Stomach (tissue), 4 donors: ENCODE measurements at regions not wholly inside any gene's neighbourhood (a gene's known extent, or its start where the extent isn't known, plus 50 kb on each side); places are given as distances from the start of the nearest gene placed in this dataset.

Source experiments
- EP300 ChIP-seq: sonication (generic); formaldehyde crosslinking; IDR thresholded peaks from one replicate; pipeline ENCODE4 v1.6.1; 2017; ENCODE audit warnings: antibody characterized with exemption
- POLR2A ChIP-seq, 4 donors: fragments of 450-650 bp; IDR thresholded peaks; one replicate each; pipeline ENCODE4 v1.6.1; 2016; ENCODE audit warnings: antibody characterized with exemption in 4 of 4, control low read depth in 2 of 4, mild to moderate bottlenecking in 1 of 4, moderate library complexity in 1 of 4
- POLR2AphosphoS5 ChIP-seq, 3 donors: sonication (generic); formaldehyde crosslinking; IDR thresholded peaks; one replicate each; pipeline ENCODE4 v1.6.1; 2016; ENCODE audit warnings: antibody characterized with exemption in 3 of 3
- TF ChIP-seq, protein P1 (sequence below), 7 experiments: fragments of 450-650 bp in 4 of 7; fragments of 200-600 bp in 3 of 7; sonication (generic) in 3 of 7; IDR thresholded peaks; one replicate each; pipeline ENCODE4 v1.5.1; 2016 to 2019; ENCODE audit warnings: antibody characterized with exemption in 7 of 7, control low read depth in 2 of 7, mild to moderate bottlenecking in 1 of 7

DNA sequence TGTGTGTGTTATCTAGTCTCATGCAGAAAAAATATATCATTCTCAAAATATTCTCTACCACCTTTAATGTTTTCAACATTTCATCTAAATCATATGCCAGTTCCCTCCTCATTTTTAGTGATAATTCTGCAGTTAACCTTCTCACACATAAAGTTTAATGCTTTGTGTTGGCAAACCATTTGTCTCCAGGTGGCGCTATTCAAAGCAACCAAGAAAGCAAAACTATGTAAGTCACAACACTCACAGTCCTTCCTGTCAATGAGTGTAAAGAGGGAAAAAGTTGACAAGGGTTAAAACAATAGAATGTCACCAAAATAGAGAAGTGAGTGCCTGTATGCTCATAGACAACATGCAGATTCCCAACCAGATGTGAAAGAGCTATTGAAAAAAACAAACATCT lies 961.6 kb upstream of the LRRTM1 start:
- TF ChIP-seq, protein P1, sequence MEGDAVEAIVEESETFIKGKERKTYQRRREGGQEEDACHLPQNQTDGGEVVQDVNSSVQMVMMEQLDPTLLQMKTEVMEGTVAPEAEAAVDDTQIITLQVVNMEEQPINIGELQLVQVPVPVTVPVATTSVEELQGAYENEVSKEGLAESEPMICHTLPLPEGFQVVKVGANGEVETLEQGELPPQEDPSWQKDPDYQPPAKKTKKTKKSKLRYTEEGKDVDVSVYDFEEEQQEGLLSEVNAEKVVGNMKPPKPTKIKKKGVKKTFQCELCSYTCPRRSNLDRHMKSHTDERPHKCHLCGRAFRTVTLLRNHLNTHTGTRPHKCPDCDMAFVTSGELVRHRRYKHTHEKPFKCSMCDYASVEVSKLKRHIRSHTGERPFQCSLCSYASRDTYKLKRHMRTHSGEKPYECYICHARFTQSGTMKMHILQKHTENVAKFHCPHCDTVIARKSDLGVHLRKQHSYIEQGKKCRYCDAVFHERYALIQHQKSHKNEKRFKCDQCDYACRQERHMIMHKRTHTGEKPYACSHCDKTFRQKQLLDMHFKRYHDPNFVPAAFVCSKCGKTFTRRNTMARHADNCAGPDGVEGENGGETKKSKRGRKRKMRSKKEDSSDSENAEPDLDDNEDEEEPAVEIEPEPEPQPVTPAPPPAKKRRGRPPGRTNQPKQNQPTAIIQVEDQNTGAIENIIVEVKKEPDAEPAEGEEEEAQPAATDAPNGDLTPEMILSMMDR (IDR thresholded peaks at IDR 0.05), result peak in 2 of 7 experiments; percentile 17 to 21
- TF ChIP-seq POLR2AphosphoS5 (IDR thresholded peaks at IDR 0.05) (no peak), POLR2A (IDR thresholded peaks at IDR 0.05) (no peak), EP300 (no peak)
